ENCODE measurements at regions not wholly inside any gene's neighbourhood (a gene's known extent, or its start where the extent isn't known, plus 50 kb on each side); places are given as distances from the start of the nearest gene placed in this dataset.

DNA sequence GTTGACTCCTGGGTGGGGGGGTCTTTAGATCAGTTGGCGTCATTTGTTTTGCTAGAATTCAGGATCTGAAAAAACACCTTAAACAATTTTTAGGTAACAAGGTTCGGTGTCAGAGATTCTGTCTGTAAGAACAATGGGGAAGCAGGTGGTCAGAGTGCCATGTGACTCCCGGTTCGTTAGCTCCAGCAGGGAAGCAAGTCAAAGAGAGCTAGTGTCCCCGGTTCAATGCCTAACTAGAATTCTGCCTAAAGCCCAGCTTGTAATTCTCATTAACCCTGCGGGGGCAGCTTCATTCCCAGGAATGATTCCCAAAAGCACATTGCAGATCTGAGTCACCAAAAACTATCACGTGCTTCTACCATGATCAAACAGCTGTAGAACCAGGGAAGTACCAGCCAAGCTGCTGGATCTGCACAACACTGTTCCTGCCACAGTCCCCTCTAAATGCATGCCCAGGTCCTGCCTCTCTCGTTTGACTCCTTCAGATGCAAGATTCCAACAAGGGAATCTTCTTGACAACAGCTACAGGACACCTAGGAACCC lies 664.3 kb upstream of the CELF2 start:
- Histone ChIP-seq H2AK9ac (replicated peaks; ENCODE audit: low read depth, low read length, poor library complexity) (no peak overlapping the region), H3K56ac (ENCODE audit: extremely low read depth, insufficient read depth, low read length) (no peak overlapping the region), H3K4ac (ENCODE audit: low read depth, low read length) (no peak overlapping the region), H3K14ac (replicated peaks; ENCODE audit: low read depth, low read length) (no peak overlapping the region), H4K20me1 (ENCODE audit: insufficient read depth, low read length) (no peaks in the 10 kb centered on the region), H4K5ac (ENCODE audit: low read depth, low read length) (no peak overlapping the region), H4K8ac (ENCODE audit: low read depth in 2 of 2, low read length in 2 of 2) (no peak overlapping the region), H3K4me1 (ENCODE audit: control insufficient read depth, insufficient read depth, low read length) (no peaks in the 10 kb centered on the region), H4K91ac (ENCODE audit: insufficient read depth, low read depth, low read length) (no peak overlapping the region), H2AFZ (replicated peaks; ENCODE audit: low read length, poor library complexity) (no peak overlapping the region), H3K9ac (ENCODE audit: low read depth, low read length) (no peak overlapping the region), H3K36me3 (ENCODE audit: control insufficient read depth, insufficient read depth, low read length) (no peaks in the 10 kb centered on the region), H3K4me2 (ENCODE audit: low read depth, low read length) (no peak overlapping the region), H3K9me1 (ENCODE audit: insufficient read depth, low read length) (no peaks in the 10 kb centered on the region), H3K79me1 (ENCODE audit: low read depth in 1 of 2, low read length in 2 of 2) (no peaks in the 10 kb centered on the region), H2BK5ac (ENCODE audit: low read depth, low read length, poor library complexity, severe bottlenecking) (no peak overlapping the region), H2BK120ac (ENCODE audit: low read depth, low read length) (no peak overlapping the region), H3K23ac (ENCODE audit: low read depth, low read length) (no peak overlapping the region), H3K27me3 (ENCODE audit: control insufficient read depth, insufficient read depth, low read length) (no peaks in the 10 kb centered on the region), H3K4me3 (ENCODE audit: insufficient read depth, low read depth, low read length) (no peak overlapping the region), H3K18ac (ENCODE audit: low read depth, low read length) (no peak overlapping the region), H2AK5ac (ENCODE audit: low read depth, low read length) (no peak overlapping the region), H3K9me3 (ENCODE audit: control insufficient read depth, insufficient read depth, low read length) (no peaks in the 10 kb centered on the region), H2BK15ac (ENCODE audit: low read depth, low read length) (no peak overlapping the region), H2BK20ac (ENCODE audit: low read depth, low read length) (no peak overlapping the region), H3K27ac (ENCODE audit: insufficient read depth, low read length) (no peak overlapping the region)
- no peak for DNase-seq
- TF ChIP-seq, protein P1, sequence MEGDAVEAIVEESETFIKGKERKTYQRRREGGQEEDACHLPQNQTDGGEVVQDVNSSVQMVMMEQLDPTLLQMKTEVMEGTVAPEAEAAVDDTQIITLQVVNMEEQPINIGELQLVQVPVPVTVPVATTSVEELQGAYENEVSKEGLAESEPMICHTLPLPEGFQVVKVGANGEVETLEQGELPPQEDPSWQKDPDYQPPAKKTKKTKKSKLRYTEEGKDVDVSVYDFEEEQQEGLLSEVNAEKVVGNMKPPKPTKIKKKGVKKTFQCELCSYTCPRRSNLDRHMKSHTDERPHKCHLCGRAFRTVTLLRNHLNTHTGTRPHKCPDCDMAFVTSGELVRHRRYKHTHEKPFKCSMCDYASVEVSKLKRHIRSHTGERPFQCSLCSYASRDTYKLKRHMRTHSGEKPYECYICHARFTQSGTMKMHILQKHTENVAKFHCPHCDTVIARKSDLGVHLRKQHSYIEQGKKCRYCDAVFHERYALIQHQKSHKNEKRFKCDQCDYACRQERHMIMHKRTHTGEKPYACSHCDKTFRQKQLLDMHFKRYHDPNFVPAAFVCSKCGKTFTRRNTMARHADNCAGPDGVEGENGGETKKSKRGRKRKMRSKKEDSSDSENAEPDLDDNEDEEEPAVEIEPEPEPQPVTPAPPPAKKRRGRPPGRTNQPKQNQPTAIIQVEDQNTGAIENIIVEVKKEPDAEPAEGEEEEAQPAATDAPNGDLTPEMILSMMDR (conservative IDR thresholded peaks at IDR 0.05; ENCODE audit: low read depth, low read length) = no peak
- intact Hi-C loops (cut with micrococcal nuclease) = no loop called here
- WGBS, 2 experiments (ENCODE audit: extremely low coverage in 2 of 2, insufficient read length in 1 of 2) = 50% methylated on average over 1 of the region's 8 CpGs; no CpG with 5 or more reads in 1 of the 2 experiments
- ATAC-seq (ENCODE audit: low read depth) = no peak
- in situ Hi-C loops (cut with MboI; ENCODE audit: low sequenced_read_pairs) = no loop called here
- ChIA-PET POLR2A (ENCODE audit: unreplicated experiment) (no interaction called here), CTCF (no interaction called here)
- dilution Hi-C loops (cut with HindIII; ENCODE audit: low sequenced_read_pairs, unreplicated experiment) = no loop called here
- no TSS peak for BruUV-seq (replicated peaks)

Data from IMR-90 (cell line).